ENCODE measurements at regions not wholly inside any gene's neighbourhood (a gene's known extent, or its start where the extent isn't known, plus 50 kb on each side); places are given as distances from the start of the nearest gene placed in this dataset.

- H3K4me3 ChIP-seq (ENCODE audit: low read depth, poor library complexity, severe bottlenecking): no peak overlapping the region
- TF ChIP-seq, protein P1, sequence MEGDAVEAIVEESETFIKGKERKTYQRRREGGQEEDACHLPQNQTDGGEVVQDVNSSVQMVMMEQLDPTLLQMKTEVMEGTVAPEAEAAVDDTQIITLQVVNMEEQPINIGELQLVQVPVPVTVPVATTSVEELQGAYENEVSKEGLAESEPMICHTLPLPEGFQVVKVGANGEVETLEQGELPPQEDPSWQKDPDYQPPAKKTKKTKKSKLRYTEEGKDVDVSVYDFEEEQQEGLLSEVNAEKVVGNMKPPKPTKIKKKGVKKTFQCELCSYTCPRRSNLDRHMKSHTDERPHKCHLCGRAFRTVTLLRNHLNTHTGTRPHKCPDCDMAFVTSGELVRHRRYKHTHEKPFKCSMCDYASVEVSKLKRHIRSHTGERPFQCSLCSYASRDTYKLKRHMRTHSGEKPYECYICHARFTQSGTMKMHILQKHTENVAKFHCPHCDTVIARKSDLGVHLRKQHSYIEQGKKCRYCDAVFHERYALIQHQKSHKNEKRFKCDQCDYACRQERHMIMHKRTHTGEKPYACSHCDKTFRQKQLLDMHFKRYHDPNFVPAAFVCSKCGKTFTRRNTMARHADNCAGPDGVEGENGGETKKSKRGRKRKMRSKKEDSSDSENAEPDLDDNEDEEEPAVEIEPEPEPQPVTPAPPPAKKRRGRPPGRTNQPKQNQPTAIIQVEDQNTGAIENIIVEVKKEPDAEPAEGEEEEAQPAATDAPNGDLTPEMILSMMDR (IDR thresholded peaks at IDR 0.05): no peak
- no peak for TF ChIP-seq POLR2A (IDR thresholded peaks at IDR 0.05)
These were observed 66.5 kb upstream of the TTC29 start for GRCh38 chr4:147012059-147012707.

DNA sequence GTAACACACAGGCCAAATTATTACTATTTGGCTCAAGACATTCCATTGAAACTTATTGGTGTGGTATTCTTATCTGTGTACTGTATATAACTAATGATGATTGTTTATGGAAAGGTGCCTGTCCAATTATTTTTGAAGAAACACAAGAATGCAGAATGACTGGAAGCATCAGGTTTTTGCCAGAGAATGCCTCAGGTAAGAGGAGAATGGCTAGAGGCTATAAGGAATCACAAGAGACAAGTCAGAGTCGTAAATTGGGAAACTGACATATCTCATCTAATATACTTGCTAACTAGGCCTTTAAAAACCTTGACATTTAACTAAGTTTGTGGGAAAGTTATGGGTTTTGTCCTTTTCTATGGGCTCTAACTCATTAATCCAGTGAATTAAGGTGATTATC is 69.3 kb upstream of the TTC29 start:
- no peak for DNase-seq (ENCODE audit: low spot score in 2 of 2)
- H3K4me3 ChIP-seq (ENCODE audit: low read depth, poor library complexity, severe bottlenecking): no peak overlapping the region
- TF ChIP-seq POLR2A (IDR thresholded peaks at IDR 0.05): no peak
- TF ChIP-seq, protein P1 (IDR thresholded peaks at IDR 0.05): no peak
- intact Hi-C loops (cut with DNase I; ENCODE audit: low total_unique reads): no loop called here
- 61 to 62% methylated on average over 1 of the region's 1 CpG for WGBS, 2 donors

More at GRCh38 chr4:147012059-147012707, 66.5 kb upstream of the TTC29 start:
- no peak for DNase-seq (ENCODE audit: low spot score in 2 of 2)
- intact Hi-C loops (cut with DNase I; ENCODE audit: low total_unique reads): no loop called here
- WGBS, 2 donors: 46 to 64% methylated on average over 5 of the region's 5 CpGs

- WGBS, 2 donors: 46% methylated on average over 4 of the region's 4 CpGs
- intact Hi-C loops (cut with DNase I; ENCODE audit: low total_unique reads): no loop called here
- H3K4me3 ChIP-seq (ENCODE audit: low read depth, poor library complexity, severe bottlenecking): no peak overlapping the region
- no peak for DNase-seq (ENCODE audit: low spot score in 2 of 2)
- TF ChIP-seq, protein P1 (IDR thresholded peaks at IDR 0.05): no peak
- no peak for TF ChIP-seq POLR2A (IDR thresholded peaks at IDR 0.05)
These were observed 69.8 kb upstream of the TTC29 start for GRCh38 chr4:147015491-147015890.

GRCh38 chr4:147017081-147017480 is 71.4 kb upstream of the TTC29 start:
- 82 to 85% methylated on average over 5 of the region's 5 CpGs for WGBS, 2 donors
- no peak for TF ChIP-seq POLR2A (IDR thresholded peaks at IDR 0.05)
- TF ChIP-seq, protein P1 (IDR thresholded peaks at IDR 0.05): no peak
- no peak for DNase-seq (ENCODE audit: low spot score in 2 of 2)
- H3K4me3 ChIP-seq (ENCODE audit: low read depth, poor library complexity, severe bottlenecking): no peak overlapping the region
- intact Hi-C loops (cut with DNase I; ENCODE audit: low total_unique reads): no loop called here

GRCh38 chr4:147019091-147019490 is 73.4 kb upstream of the TTC29 start:
- peak; percentile 65 to 88 for DNase-seq (ENCODE audit: low spot score in 2 of 2)
- H3K4me3 ChIP-seq (ENCODE audit: low read depth, poor library complexity, severe bottlenecking): no peak overlapping the region
- 17 to 32% methylated on average over 2 of the region's 2 CpGs for whole genome bisulfite sequencing, 2 donors
- intact Hi-C loops (cut with DNase I; ENCODE audit: low total_unique reads): no loop called here
- TF ChIP-seq, protein P1 (IDR thresholded peaks at IDR 0.05): no peak
- no peak for TF ChIP-seq POLR2A (IDR thresholded peaks at IDR 0.05)

DNA sequence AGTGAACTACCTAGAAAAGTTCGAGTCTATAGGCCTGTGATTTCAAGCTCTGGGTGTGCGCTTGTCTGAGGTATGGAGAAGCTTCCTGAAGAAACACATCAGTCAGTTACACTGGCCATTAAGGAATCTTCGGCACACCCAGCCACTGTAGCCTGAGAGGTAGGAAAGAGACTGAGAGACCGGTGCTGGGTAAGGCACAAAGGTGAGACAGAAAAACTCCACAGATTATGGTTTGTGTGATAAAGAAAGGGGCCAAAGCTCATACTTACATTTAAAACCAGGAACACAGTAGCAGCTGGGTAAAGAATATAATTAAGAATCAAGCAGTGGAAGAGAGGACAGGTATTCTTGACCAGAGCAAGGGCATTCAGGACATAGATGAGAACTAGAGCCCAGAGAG is 74.8 kb upstream of the TTC29 start:
- H3K4me3 ChIP-seq (ENCODE audit: low read depth, poor library complexity, severe bottlenecking): no peak overlapping the region
- 87 to 93% methylated on average over 4 of the region's 4 CpGs for WGBS, 2 donors
- intact Hi-C loops (cut with DNase I; ENCODE audit: low total_unique reads): loop anchor here (10.0 kb wide), 1 partner anchor 74 kb away; no protein-coding TSS in a partner anchor
- DNase-seq (ENCODE audit: low spot score in 2 of 2): no peak
- TF ChIP-seq POLR2A (IDR thresholded peaks at IDR 0.05): no peak
- TF ChIP-seq, protein P1 (IDR thresholded peaks at IDR 0.05): no peak
